OCI-LY3 (cell line): ENCODE measurements at regions not wholly inside any gene's neighbourhood (a gene's known extent, or its start where the extent isn't known, plus 50 kb on each side); places are given as distances from the start of the nearest gene placed in this dataset.

Experiments
- EZH2phosphoT487 ChIP-seq: fragments of 200-600 bp; shearing (Covaris generic); IDR thresholded peaks from 2 replicates; pipeline ENCODE4 v1.6.1; 2018; ENCODE audit warnings: antibody characterized with exemption, mixed run types, low read depth
- TF ChIP-seq, protein P1 (sequence below): fragments of 200-600, 300-600 bp; sonication (generic); IDR thresholded peaks from 2 replicates; pipeline ENCODE4 v1.5.1; 2014; ENCODE audit warnings: antibody characterized with exemption, low read length, low read depth

DNA sequence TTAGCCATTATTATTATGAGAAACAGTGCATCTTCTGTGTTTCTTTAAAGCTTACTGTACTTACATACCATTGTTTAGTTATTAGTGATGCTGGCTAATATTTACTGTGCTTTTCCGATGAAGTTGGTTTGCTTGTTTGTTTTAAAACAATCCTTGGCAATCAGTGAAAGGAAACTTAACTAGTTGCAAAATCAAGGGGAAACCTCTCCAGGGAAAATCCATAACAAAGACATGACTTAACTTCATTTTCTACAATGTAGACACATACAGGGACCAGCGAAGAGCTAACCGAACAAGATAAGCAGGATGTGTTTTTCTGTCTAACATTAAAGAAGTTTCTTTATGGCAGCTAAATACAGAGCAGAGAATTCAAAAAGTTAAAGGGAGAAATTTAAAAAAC, 102.5 kb upstream of the PARP11 start:
- TF ChIP-seq, protein P1, sequence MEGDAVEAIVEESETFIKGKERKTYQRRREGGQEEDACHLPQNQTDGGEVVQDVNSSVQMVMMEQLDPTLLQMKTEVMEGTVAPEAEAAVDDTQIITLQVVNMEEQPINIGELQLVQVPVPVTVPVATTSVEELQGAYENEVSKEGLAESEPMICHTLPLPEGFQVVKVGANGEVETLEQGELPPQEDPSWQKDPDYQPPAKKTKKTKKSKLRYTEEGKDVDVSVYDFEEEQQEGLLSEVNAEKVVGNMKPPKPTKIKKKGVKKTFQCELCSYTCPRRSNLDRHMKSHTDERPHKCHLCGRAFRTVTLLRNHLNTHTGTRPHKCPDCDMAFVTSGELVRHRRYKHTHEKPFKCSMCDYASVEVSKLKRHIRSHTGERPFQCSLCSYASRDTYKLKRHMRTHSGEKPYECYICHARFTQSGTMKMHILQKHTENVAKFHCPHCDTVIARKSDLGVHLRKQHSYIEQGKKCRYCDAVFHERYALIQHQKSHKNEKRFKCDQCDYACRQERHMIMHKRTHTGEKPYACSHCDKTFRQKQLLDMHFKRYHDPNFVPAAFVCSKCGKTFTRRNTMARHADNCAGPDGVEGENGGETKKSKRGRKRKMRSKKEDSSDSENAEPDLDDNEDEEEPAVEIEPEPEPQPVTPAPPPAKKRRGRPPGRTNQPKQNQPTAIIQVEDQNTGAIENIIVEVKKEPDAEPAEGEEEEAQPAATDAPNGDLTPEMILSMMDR: no peak
- TF ChIP-seq EZH2phosphoT487: no peak
